DMS53 treated with DMSO at 0.1 percent for 48 hours (cell line): ENCODE measurements at regions not wholly inside any gene's neighbourhood (a gene's known extent, or its start where the extent isn't known, plus 50 kb on each side); places are given as distances from the start of the nearest gene placed in this dataset.

ENCODE experiments used
- DNase-seq: peaks from one replicate; lab custom pipeline; 2025; ENCODE audit not compliant: unreplicated experiment; lab: John Stamatoyannopoulos, UW

GRCh38 chr5:89282554-89283510, 399.8 kb upstream of the MEF2C start:
- DNase-seq: no peak

- no peak for DNase-seq
These were observed 399.0 kb upstream of the MEF2C start for GRCh38 chr5:89281766-89282553.

DNA sequence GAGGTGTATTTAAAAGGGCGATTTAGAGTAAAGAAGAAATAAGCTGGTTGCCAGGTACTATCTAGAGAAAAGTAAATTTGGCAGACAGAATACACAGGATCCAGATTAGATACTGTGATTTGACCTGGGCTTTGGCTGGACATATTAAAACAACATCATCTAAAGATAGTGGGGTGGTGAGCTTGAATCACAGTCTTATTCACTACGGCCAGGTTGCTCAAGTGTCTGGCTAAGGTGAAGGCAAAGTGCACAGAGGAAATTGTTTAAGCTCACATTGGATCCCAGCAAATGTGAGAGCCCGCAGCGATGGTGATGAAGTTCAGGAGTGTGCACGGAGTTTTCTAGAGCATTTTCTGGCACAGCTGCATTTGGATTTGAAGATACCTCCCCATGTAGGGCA, 398.2 kb upstream of the MEF2C start:
- DNase-seq: no peak

DNA sequence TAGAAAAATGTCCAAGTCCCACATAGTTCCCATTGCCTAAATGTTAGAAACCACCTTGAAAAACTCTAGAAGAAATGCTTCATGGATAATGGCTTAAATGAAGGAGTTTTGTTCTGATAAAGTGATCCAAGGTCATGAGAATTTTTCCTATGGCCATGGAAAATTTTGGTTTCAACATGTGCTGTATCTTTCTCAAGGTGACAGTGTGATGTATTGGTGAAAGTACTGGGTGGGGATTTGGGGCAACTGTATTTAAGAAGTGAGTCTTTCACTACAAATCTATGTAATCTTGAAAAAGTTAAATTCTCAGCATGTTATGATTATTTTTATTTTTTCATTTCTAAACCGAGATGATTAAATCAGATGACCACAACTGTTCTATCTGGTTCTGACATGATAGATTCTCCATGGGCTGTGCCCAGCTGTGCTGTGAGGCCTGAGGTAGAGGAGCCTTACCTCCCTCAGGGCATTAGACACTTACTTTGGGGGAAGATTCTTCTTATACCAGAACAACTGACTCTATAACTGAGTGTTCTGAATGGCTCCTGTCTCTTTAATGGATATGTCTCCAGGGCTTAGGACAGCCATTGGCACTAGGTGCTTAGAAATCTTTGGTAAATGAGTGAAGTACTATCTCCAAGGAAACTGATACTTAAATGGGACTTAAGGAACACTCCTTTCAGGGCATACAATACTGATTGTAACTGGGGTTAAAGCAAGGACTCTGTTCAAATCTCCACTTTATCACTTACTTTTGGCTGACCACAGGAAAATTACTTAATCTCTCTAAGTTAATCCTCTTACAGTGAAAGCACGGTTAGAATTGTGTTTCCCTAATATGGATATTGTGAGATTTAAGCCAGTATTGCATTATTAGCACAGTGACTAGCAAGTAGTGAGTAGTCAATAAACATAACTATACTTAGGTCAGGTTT, 397.4 kb upstream of the MEF2C start:
- no peak for DNase-seq

DNA sequence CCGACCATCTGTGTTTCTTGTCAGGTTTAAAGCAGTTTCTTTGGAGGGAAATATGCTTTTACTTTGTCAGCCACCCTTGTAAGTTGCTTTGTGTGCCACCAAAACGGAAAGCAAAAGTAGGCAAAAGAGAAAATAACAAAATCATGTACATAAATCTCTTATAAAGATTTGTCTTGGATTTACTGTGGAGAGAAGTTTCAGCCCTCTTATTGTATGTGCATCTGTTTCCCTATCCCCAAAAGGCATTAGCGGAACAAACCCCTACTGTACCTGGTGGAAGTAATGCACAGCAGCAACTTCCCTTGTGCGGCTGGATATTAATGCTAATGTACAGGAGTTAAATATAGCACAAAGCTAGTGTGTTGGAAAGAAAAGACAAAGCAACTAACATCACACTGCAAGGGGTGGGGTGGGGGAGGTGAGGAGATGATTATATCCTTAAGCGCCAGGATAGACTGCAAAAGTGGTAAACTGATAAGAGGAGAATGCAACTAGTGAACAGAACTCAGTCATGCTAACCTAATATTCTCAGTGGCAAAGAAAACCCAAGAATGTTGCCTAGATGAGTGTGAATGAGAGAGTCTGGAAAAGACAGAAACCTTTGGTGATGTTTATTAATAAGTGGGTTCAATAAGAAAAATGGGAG, 396.5 kb upstream of the MEF2C start:
- DNase-seq: no peak

DNA sequence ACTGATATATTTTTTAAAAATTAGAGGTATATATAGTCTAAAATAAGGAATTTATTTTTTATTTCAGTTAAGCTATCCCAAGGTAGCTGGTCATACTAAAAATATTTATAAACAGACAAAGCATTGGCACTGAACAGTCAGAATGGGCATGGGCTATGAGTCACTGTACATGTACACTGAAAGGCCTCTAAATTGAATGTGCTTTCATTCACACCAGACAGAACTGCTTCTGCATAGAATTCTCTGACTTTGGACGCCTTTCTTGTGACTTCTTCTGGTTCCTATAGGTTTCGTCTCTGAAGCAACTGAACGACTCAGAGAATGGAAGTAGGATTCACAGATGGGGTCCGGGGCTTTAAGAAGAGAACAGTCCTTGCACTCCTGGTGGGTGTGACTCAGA, 394.8 kb upstream of the MEF2C start:
- DNase-seq: no peak

DNA sequence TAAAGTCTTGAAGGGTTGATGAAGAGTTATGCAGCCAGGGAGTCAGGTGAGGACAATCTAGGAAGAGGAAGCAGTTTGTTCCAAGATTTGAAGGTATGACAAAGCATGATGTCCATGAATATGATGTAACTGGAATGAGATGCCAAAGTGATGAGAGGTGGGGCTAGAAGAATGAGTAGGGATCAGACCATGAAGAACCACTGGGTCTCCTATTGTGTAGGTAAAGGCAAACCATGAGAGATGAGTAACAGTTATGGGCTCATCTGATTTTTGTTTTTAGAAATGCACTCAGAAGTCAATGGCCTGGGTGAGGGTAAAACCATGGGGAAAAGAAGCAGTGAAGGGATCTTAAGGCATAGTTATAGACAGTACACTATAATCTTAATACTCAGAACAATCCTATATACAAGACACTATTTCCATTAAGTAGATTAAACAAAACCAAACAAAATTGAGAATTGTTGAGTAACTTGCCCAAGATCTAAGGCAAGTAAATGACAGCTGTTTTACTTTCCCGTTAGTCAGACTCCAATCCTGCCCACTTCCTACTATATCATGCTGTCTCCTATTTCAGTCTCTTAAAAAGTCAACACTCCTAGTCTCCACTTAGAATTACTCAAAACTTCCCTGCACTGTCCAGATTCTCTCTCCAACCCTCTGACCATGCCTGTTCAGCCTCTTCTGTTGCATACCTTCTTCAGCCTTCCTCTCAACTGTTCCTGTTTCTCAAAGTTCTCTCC, 393.8 kb upstream of the MEF2C start:
- DNase-seq: no peak

GRCh38 chr5:89275066-89275855, 392.3 kb upstream of the MEF2C start:
- DNase-seq: no peak

DNA sequence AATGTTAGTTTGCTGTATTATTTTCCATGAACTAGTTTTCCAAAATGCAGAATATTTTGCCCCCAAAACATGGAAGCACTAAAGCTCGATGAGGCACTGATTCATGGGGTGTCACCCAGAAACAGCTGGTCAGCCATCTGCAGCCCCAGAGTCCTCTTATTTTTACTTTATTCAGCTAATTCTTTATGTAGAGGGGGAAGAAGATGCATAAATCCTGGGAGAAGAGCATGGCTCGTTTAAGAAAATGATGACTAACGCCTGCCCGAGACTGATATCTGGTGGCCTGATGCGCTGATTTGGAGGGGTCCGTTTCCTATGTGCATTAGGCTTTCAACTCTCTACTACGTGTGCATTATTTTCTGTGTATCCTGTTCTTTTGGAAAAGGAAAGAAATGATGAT, 390.3 kb upstream of the MEF2C start:
- no peak for DNase-seq

DNA sequence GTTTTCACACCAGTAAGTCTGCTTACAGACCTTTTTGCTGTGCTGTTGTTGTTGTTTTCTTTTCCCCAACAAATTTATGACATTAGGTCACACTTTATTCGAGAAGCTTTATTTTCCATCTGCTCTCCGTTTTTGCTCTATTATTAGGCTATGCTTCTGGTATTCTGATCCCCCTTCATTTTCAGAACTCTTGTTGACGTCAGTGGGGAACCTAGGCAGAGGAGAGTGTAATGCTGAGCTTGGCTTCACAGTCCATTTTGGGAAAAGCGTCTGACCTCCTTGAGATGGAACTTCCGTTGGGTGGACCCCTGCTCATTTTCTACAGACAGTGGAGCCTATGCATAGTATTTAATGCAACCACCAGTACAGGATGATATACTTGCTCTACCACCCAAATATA, 387.9 kb upstream of the MEF2C start:
- no peak for DNase-seq

DNA sequence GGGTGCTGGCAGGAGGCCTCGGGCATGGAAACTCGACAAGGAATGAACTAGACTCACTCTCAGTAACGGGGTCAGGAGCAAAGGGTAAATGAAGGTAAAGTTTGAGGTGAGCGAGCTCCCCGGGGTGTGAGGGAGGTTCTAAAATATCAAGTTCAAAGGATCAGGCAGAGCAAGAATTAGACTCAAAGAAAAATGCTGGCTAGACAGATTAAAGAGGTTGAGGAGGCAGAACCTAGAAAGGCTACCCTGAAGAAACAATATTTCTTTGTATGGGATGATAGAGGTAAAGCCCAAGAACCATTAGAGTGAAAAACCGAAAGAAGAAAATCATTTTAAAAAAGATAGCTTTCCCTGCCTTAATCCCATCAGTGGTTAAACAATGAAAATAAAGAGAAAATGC, 386.7 kb upstream of the MEF2C start:
- no peak for DNase-seq

- DNase-seq: no peak
These were observed 385.5 kb upstream of the MEF2C start for GRCh38 chr5:89268460-89268859.

- DNase-seq: no peak
These were observed 384.8 kb upstream of the MEF2C start for GRCh38 chr5:89267788-89268187.

DNA sequence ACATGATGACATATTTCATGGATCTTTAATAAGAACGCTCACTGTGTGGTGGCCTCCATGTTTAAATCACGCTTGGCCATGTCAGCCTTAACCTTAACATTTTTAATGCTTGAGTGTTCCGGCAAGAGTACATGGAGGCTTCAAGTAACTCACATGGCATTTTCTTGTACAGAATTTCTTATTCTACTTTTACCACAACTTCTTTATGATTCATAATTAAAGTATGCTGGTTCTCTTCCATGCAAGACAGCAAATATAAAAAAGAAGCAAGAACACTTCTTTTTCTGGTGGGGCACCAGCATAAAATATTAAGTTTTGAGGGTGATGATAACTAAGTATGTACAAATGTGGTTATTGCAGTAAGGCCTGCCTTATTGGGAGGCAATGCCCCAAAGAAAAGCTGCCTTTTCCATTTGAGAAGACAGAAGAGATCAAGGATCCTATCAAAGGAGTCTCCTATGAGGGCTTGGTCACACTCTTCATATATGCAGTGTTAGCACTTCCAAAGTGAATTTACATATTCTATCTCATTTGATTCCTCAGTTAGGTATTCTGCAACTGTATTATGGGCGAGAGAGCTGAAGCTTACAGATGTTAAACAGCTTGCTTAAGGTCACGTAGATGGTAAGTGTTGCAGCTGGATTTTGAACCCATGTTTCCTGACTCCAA, 382.7 kb upstream of the MEF2C start:
- DNase-seq: no peak

- DNase-seq: no peak
These were observed 380.9 kb upstream of the MEF2C start for GRCh38 chr5:89263846-89264245.

DNA sequence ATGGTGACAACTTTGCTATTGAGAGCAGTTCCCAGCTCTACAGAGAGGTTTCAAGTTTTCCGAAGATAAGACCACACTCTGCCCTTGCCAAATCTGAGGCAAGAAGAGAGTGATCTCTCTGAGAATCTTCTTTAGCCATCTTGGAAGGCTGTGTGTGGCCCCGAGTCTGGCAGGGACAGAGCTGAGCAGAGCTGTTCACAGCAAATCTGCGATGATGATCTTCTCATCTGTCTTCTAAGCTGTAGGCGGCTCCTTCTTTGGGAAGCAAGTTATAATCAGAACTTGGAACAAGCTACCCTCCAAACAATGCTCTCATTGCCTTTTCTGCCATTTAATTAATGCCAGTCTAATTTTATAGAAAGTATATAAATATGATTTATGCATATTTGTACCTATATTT, 379.0 kb upstream of the MEF2C start:
- no peak for DNase-seq

DNA sequence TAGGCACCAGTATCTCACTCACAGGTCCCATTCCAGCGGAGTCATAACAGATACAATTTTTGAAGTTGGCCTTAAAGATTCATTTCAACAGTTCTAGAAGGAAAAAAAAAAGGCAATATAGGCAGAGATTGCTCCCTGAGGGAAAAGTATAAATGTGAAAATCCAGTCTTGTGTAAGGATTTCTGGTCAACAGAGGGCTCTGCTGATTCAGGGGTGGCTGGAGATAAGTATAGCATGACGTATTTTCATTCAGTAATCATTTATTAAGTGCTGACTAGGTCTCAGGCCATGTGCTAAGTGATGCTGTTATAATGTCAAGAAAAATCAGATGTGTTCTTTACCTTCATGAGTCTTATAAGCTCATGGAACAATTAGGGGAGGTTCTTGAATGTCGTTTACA, 377.3 kb upstream of the MEF2C start:
- DNase-seq: no peak

DNA sequence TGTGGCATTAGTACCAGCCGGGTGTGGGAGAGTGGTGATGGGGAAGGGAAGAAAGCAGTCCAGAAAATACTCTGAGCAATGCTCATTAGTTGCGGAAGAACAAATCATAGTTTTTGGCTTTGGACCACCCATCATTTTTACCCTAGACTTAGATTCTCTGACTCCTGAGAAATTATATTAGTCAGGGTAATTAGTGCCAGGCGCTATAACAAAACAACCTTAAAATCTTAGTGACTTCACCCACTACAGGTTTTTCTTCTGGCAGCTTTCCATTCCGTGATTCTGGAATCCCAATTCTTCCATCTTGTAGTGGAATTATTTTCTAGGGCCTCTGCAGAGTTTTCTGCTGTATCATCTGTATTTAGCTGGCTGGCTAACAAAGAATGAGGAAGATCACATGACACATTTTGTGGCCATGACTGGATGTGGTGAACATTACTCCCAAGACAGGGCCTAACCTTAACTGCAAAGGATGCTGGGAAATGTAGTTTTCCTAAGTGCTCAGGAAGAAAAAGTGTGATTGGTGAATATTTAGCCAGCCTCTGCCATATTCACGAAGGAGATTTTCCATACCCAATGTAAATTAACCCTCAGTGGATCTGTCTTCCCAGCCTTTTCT, 373.0 kb upstream of the MEF2C start:
- DNase-seq: peak; percentile 6
